NCI-H1436 treated with DMSO at 0.1 percent for 48 hours (cell line): ENCODE measurements at regions not wholly inside any gene's neighbourhood (a gene's known extent, or its start where the extent isn't known, plus 50 kb on each side); places are given as distances from the start of the nearest gene placed in this dataset.
A peak's percentile ranks its signal among the peaks of the same experiment; 100 is the strongest.
"Not testable (repeated sequence)": the region's sequence is repeated elsewhere in the genome, so short reads cannot be mapped to it uniquely, and the experiment has no call there.

ENCODE experiments used
- DNase-seq: peaks from one replicate; lab custom pipeline; 2025; lab: John Stamatoyannopoulos, UW

GRCh38 chr2:47295131-47295980 is 73.8 kb upstream of the EPCAM start:
- no peak for DNase-seq

- no peak for DNase-seq
These were observed 75.1 kb upstream of the EPCAM start for GRCh38 chr2:47293976-47294375.

- no peak for DNase-seq
These were observed 80.2 kb upstream of the EPCAM start for GRCh38 chr2:47288864-47289263.

GRCh38 chr2:47283659-47284058 is 85.5 kb upstream of the EPCAM start:
- no peak for DNase-seq

- DNase-seq: no peak
These were observed 86.4 kb upstream of the EPCAM start for GRCh38 chr2:47282621-47283272.

GRCh38 chr2:47279525-47279924 is 89.6 kb upstream of the EPCAM start:
- DNase-seq: not testable (repeated sequence)

GRCh38 chr2:47277987-47278386 is 91.1 kb upstream of the EPCAM start:
- DNase-seq: no peak

GRCh38 chr2:47277187-47277586 is 91.9 kb upstream of the EPCAM start:
- no peak for DNase-seq

- no peak for DNase-seq
These were observed 93.0 kb upstream of the EPCAM start for GRCh38 chr2:47276061-47276460.

- DNase-seq: no peak
These were observed 94.9 kb upstream of the EPCAM start for GRCh38 chr2:47274054-47274782.

- no peak for DNase-seq
These were observed 96.0 kb upstream of the EPCAM start for GRCh38 chr2:47272905-47273758.

- DNase-seq: no peak
These were observed 95.9 kb upstream of the CALM2 start for GRCh38 chr2:47272031-47272864.

- no peak for DNase-seq
These were observed 95.0 kb upstream of the CALM2 start for GRCh38 chr2:47271054-47272000.

- no peak for DNase-seq
These were observed 94.1 kb upstream of the CALM2 start for GRCh38 chr2:47270421-47270820.

GRCh38 chr2:47269316-47270232 is 93.3 kb upstream of the CALM2 start:
- no peak for DNase-seq

GRCh38 chr2:47267711-47268086 is 91.4 kb upstream of the CALM2 start:
- DNase-seq: no peak

- DNase-seq: no peak
These were observed 90.8 kb upstream of the CALM2 start for GRCh38 chr2:47266939-47267710.

- peak; percentile 34 for DNase-seq
These were observed 89.5 kb upstream of the CALM2 start for GRCh38 chr2:47265751-47266231.
